GM23338 (cell line): ENCODE measurements at regions not wholly inside any gene's neighbourhood (a gene's known extent, or its start where the extent isn't known, plus 50 kb on each side); places are given as distances from the start of the nearest gene placed in this dataset.

Experiments
- ATAC-seq: fragments of 200-7000 bp; cut with Tn5 transposase; 3 replicates; pipeline ENCODE4 v1.9.1; 2020
- DNase-seq: peaks from one replicate; pipeline ENCODE4 v3.0.0-alpha.2; 2015; ENCODE audit warnings: low spot score
- H2AFZ ChIP-seq: fragments of 200-600 bp; sonication (generic); 2 replicates; pipeline ENCODE4 v1.8.0; 2016; ENCODE audit warnings: antibody characterized with exemption, mild to moderate bottlenecking, moderate library complexity
- H3F3A ChIP-seq: fragments of 200-600 bp; sonication (generic); replicated peaks from 2 replicates; pipeline ENCODE4 v1.8.0; 2017; ENCODE audit warnings: antibody characterized with exemption, mixed run types, low read depth
- H3K27ac ChIP-seq: fragments of 200-600 bp; sonication (generic); 2 replicates; pipeline ENCODE4 v1.6.1; 2016; ENCODE audit warnings: low read depth
- H3K27me3 ChIP-seq: fragments of 200-600 bp; sonication (generic); 2 replicates; pipeline ENCODE4 v1.8.0; 2016; ENCODE audit warnings: mild to moderate bottlenecking, mixed run types, moderate library complexity; ENCODE audit not compliant: insufficient read depth
- H3K36me3 ChIP-seq: fragments of 200-600 bp; sonication (generic); 2 replicates; pipeline ENCODE4 v1.8.0; 2016; ENCODE audit warnings: mild to moderate bottlenecking; ENCODE audit not compliant: insufficient read depth
- H3K4me1 ChIP-seq: fragments of 200-600 bp; sonication (generic); 2 replicates; pipeline ENCODE4 v1.8.0; 2016; ENCODE audit warnings: mild to moderate bottlenecking, moderate library complexity; ENCODE audit not compliant: insufficient read depth
- H3K4me2 ChIP-seq: fragments of 200-600 bp; sonication (generic); 2 replicates; pipeline ENCODE4 v1.7.1; 2017; ENCODE audit warnings: mixed run types
- H3K4me3 ChIP-seq: fragments of 200-600 bp; sonication (generic); 2 replicates; pipeline ENCODE4 v1.6.1; 2016; ENCODE audit warnings: mixed run types
- H3K79me2 ChIP-seq: fragments of 200-600 bp; sonication (generic); replicated peaks from 2 replicates; pipeline ENCODE4 v1.8.0; 2017; ENCODE audit warnings: mild to moderate bottlenecking; ENCODE audit not compliant: insufficient read depth
- H3K9me2 ChIP-seq: fragments of 200-600 bp; sonication (generic); 2 replicates; pipeline ENCODE4 v1.8.0; 2017; ENCODE audit not compliant: insufficient read depth
- H4K20me1 ChIP-seq: fragments of 200-600 bp; sonication (generic); replicated peaks from 2 replicates; pipeline ENCODE4 v1.8.0; 2017; ENCODE audit warnings: mild to moderate bottlenecking; ENCODE audit not compliant: insufficient read depth
- H3K27ac Mint-ChIP-seq: 2 replicates; pipeline ENCODE4 v1.8.0; 2020; ENCODE audit warnings: inconsistent platforms, mild to moderate bottlenecking, moderate library complexity, mixed read lengths
- H3K27me3 Mint-ChIP-seq: 3 replicates; pipeline ENCODE4 v1.8.0; 2022; ENCODE audit warnings: low read depth, mild to moderate bottlenecking, moderate library complexity, mixed read lengths, inconsistent platforms; ENCODE audit not compliant: insufficient read depth, poor library complexity
- H3K36me3 Mint-ChIP-seq: 3 replicates; pipeline ENCODE4 v1.8.0; 2021; ENCODE audit warnings: low read depth, mild to moderate bottlenecking, inconsistent platforms, moderate library complexity, mixed read lengths
- H3K4me1 Mint-ChIP-seq: 3 replicates; pipeline ENCODE4 v1.8.0; 2020; ENCODE audit warnings: mild to moderate bottlenecking, inconsistent platforms, mixed read lengths
- H3K4me3 Mint-ChIP-seq: 3 replicates; pipeline ENCODE4 v1.8.0; 2021; ENCODE audit warnings: moderate library complexity, mild to moderate bottlenecking, inconsistent platforms, mixed read lengths
- H3K9me3 Mint-ChIP-seq: 3 replicates; pipeline ENCODE4 v1.8.0; 2020; ENCODE audit warnings: moderate library complexity, mild to moderate bottlenecking, inconsistent platforms, mixed read lengths
- CREB1 ChIP-seq: fragments of 250-450 bp; sonication (Bioruptor Pico); IDR thresholded peaks from 2 replicates; pipeline ENCODE4 v1.5.0; 2020; ENCODE audit warnings: low read depth, mild to moderate bottlenecking, moderate library complexity
- EZH2 ChIP-seq: fragments of 200-600 bp; sonication (generic); IDR thresholded peaks from one replicate; pipeline ENCODE4 v1.8.0; 2017; ENCODE audit warnings: antibody characterized with exemption, mild to moderate bottlenecking, low read depth; ENCODE audit not compliant: unreplicated experiment
- EZH2phosphoT487 ChIP-seq: fragments of 200-600 bp; sonication (generic); IDR thresholded peaks from one replicate; pipeline ENCODE4 v1.8.1; 2018; ENCODE audit warnings: antibody characterized with exemption; ENCODE audit not compliant: unreplicated experiment
- JUNB ChIP-seq: IDR thresholded peaks from one replicate; pipeline ENCODE4 v1.6.1; 2016; ENCODE audit warnings: antibody characterized with exemption; ENCODE audit not compliant: unreplicated experiment
- NANOG ChIP-seq: IDR thresholded peaks from 2 replicates; pipeline ENCODE4 v1.6.1; 2016; ENCODE audit warnings: antibody characterized with exemption, borderline replicate concordance
- POLR2AphosphoS5 ChIP-seq: IDR thresholded peaks from 2 replicates; pipeline ENCODE4 v1.6.1; 2016; ENCODE audit warnings: antibody characterized with exemption, low read depth
- STAT1 ChIP-seq: IDR thresholded peaks from one replicate; pipeline ENCODE4 v1.6.1; 2016; ENCODE audit warnings: antibody characterized with exemption; ENCODE audit not compliant: unreplicated experiment
- ZNF114 ChIP-seq: fragments of 250-450 bp; sonication (Bioruptor Pico); IDR thresholded peaks from 2 replicates; pipeline ENCODE4 v1.5.0; 2020; ENCODE audit warnings: mild to moderate bottlenecking, moderate library complexity
- ZNF331 ChIP-seq: fragments of 250-450 bp; sonication (Bioruptor Pico); IDR thresholded peaks from 2 replicates; pipeline ENCODE4 v1.5.0; 2020; ENCODE audit warnings: low read depth, mild to moderate bottlenecking, moderate library complexity
- TF ChIP-seq, protein P1 (sequence below): IDR thresholded peaks from 2 replicates; pipeline ENCODE4 v1.6.1; 2016; ENCODE audit warnings: antibody characterized with exemption
- TF ChIP-seq, protein P2 (sequence below), 2 experiments: fragments of 200-600 bp in 1 of 2; sonication (generic) in 1 of 2; conservative IDR thresholded peaks; 2 replicates each; pipeline versions ENCODE4 v1.5.1 to v1.6.1; 2016 to 2017; ENCODE audit warnings: antibody characterized with exemption in 2 of 2, low read depth in 2 of 2, mild to moderate bottlenecking in 2 of 2, moderate library complexity in 1 of 2
- TF ChIP-seq, protein P3 (sequence below): IDR thresholded peaks from one replicate; pipeline ENCODE4 v1.6.1; 2018; ENCODE audit warnings: antibody characterized with exemption; ENCODE audit not compliant: unreplicated experiment
- TF ChIP-seq, protein P4 (sequence below): fragments of 250-450 bp; sonication (Bioruptor Pico); IDR thresholded peaks from 2 replicates; pipeline ENCODE4 v1.5.0; 2020; ENCODE audit warnings: mild to moderate bottlenecking, moderate library complexity

DNA sequence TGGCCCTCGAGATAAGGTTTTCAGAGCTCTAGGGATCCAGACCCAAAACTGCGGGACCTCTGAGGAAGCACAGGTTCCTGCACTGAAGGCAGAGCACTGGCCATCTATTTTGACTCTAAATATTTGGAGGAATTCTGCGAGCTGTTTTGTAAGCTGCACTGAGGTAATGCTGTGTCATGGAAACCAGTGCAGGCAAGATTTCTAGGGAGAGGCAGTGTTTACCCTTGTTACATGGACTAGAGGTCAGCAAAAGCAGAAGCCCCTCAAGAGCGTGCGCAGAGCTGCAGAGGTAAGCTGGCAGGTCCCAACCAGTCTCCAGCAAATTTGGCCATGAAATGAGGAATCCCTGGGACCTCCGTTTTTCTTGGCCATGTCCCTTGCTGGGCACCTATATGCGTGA, 137.3 kb downstream of the RNF152 start:
- no peak; the same call in 2 of the 3 replicates for ATAC-seq
- Mint-ChIP-seq H3K27ac (no peak overlapping the region; the same call in 1 of the 2 replicates), H3K27me3 (peaks cover 2% of the 10 kb centered on the region)

More for the DNA sequence above, 137.3 kb downstream of the RNF152 start:
- no peaks in the 10 kb centered on the region for H3K4me1 Mint-ChIP-seq
- Histone ChIP-seq H3K27me3 (no peaks in the 10 kb centered on the region), H3K4me1 (peaks cover 6% of the 10 kb centered on the region; the same call in 1 of the 2 replicates), H2AFZ (peak overlapping the region; percentile 85), H3K9me2 (no peaks in the 10 kb centered on the region), H3K27ac (no peak overlapping the region), H3K4me3 (no peak overlapping the region), H3K79me2 (no peaks in the 10 kb centered on the region), H3K4me2 (no peak overlapping the region), H3F3A (no peaks in the 10 kb centered on the region), H3K36me3 (no peaks in the 10 kb centered on the region), H4K20me1 (no peaks in the 10 kb centered on the region)
- no peak overlapping the region for H3K4me3 Mint-ChIP-seq
- H3K36me3 Mint-ChIP-seq = no peaks in the 10 kb centered on the region
- no peak for DNase-seq
- TF ChIP-seq CREB1 (CRISPR knock-in tag) (no peak), NANOG (no peak), EZH2phosphoT487 (no peak), JUNB (no peak), ZNF114 (CRISPR knock-in tag) (no peak), ZNF331 (no peak), STAT1 (no peak), POLR2AphosphoS5 (no peak), EZH2 (no peak)
- TF ChIP-seq, protein P1, sequence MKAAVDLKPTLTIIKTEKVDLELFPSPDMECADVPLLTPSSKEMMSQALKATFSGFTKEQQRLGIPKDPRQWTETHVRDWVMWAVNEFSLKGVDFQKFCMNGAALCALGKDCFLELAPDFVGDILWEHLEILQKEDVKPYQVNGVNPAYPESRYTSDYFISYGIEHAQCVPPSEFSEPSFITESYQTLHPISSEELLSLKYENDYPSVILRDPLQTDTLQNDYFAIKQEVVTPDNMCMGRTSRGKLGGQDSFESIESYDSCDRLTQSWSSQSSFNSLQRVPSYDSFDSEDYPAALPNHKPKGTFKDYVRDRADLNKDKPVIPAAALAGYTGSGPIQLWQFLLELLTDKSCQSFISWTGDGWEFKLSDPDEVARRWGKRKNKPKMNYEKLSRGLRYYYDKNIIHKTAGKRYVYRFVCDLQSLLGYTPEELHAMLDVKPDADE = no peak
- TF ChIP-seq, protein P2, sequence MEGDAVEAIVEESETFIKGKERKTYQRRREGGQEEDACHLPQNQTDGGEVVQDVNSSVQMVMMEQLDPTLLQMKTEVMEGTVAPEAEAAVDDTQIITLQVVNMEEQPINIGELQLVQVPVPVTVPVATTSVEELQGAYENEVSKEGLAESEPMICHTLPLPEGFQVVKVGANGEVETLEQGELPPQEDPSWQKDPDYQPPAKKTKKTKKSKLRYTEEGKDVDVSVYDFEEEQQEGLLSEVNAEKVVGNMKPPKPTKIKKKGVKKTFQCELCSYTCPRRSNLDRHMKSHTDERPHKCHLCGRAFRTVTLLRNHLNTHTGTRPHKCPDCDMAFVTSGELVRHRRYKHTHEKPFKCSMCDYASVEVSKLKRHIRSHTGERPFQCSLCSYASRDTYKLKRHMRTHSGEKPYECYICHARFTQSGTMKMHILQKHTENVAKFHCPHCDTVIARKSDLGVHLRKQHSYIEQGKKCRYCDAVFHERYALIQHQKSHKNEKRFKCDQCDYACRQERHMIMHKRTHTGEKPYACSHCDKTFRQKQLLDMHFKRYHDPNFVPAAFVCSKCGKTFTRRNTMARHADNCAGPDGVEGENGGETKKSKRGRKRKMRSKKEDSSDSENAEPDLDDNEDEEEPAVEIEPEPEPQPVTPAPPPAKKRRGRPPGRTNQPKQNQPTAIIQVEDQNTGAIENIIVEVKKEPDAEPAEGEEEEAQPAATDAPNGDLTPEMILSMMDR (conservative IDR thresholded peaks at IDR 0.05; ENCODE audit: low read depth in 2 of 2) = no peak
- TF ChIP-seq, protein P3, sequence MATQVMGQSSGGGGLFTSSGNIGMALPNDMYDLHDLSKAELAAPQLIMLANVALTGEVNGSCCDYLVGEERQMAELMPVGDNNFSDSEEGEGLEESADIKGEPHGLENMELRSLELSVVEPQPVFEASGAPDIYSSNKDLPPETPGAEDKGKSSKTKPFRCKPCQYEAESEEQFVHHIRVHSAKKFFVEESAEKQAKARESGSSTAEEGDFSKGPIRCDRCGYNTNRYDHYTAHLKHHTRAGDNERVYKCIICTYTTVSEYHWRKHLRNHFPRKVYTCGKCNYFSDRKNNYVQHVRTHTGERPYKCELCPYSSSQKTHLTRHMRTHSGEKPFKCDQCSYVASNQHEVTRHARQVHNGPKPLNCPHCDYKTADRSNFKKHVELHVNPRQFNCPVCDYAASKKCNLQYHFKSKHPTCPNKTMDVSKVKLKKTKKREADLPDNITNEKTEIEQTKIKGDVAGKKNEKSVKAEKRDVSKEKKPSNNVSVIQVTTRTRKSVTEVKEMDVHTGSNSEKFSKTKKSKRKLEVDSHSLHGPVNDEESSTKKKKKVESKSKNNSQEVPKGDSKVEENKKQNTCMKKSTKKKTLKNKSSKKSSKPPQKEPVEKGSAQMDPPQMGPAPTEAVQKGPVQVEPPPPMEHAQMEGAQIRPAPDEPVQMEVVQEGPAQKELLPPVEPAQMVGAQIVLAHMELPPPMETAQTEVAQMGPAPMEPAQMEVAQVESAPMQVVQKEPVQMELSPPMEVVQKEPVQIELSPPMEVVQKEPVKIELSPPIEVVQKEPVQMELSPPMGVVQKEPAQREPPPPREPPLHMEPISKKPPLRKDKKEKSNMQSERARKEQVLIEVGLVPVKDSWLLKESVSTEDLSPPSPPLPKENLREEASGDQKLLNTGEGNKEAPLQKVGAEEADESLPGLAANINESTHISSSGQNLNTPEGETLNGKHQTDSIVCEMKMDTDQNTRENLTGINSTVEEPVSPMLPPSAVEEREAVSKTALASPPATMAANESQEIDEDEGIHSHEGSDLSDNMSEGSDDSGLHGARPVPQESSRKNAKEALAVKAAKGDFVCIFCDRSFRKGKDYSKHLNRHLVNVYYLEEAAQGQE = no peak
- TF ChIP-seq, protein P4, sequence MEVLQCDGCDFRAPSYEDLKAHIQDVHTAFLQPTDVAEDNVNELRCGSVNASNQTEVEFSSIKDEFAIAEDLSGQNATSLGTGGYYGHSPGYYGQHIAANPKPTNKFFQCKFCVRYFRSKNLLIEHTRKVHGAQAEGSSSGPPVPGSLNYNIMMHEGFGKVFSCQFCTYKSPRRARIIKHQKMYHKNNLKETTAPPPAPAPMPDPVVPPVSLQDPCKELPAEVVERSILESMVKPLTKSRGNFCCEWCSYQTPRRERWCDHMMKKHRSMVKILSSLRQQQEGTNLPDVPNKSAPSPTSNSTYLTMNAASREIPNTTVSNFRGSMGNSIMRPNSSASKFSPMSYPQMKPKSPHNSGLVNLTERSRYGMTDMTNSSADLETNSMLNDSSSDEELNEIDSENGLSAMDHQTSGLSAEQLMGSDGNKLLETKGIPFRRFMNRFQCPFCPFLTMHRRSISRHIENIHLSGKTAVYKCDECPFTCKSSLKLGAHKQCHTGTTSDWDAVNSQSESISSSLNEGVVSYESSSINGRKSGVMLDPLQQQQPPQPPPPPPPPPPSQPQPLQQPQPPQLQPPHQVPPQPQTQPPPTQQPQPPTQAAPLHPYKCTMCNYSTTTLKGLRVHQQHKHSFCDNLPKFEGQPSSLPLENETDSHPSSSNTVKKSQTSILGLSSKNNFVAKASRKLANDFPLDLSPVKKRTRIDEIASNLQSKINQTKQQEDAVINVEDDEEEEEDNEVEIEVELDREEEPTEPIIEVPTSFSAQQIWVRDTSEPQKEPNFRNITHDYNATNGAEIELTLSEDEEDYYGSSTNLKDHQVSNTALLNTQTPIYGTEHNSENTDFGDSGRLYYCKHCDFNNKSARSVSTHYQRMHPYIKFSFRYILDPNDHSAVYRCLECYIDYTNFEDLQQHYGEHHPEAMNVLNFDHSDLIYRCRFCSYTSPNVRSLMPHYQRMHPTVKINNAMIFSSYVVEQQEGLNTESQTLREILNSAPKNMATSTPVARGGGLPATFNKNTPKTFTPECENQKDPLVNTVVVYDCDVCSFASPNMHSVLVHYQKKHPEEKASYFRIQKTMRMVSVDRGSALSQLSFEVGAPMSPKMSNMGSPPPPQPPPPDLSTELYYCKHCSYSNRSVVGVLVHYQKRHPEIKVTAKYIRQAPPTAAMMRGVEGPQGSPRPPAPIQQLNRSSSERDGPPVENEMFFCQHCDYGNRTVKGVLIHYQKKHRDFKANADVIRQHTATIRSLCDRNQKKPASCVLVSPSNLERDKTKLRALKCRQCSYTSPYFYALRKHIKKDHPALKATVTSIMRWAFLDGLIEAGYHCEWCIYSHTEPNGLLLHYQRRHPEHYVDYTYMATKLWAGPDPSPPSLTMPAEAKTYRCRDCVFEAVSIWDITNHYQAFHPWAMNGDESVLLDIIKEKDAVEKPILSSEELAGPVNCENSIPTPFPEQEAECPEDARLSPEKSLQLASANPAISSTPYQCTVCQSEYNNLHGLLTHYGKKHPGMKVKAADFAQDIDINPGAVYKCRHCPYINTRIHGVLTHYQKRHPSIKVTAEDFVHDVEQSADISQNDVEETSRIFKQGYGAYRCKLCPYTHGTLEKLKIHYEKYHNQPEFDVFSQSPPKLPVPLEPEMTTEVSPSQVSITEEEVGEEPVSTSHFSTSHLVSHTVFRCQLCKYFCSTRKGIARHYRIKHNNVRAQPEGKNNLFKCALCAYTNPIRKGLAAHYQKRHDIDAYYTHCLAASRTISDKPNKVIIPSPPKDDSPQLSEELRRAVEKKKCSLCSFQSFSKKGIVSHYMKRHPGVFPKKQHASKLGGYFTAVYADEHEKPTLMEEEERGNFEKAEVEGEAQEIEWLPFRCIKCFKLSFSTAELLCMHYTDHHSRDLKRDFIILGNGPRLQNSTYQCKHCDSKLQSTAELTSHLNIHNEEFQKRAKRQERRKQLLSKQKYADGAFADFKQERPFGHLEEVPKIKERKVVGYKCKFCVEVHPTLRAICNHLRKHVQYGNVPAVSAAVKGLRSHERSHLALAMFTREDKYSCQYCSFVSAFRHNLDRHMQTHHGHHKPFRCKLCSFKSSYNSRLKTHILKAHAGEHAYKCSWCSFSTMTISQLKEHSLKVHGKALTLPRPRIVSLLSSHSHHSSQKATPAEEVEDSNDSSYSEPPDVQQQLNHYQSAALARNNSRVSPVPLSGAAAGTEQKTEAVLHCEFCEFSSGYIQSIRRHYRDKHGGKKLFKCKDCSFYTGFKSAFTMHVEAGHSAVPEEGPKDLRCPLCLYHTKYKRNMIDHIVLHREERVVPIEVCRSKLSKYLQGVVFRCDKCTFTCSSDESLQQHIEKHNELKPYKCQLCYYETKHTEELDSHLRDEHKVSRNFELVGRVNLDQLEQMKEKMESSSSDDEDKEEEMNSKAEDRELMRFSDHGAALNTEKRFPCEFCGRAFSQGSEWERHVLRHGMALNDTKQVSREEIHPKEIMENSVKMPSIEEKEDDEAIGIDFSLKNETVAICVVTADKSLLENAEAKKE = no peak
- no peaks in the 10 kb centered on the region for H3K9me3 Mint-ChIP-seq
